Peyer's patch (tissue), 4 donors: ENCODE measurements at regions not wholly inside any gene's neighbourhood (a gene's known extent, or its start where the extent isn't known, plus 50 kb on each side); places are given as distances from the start of the nearest gene placed in this dataset.

Source experiments
- DNase-seq, 3 donors: peaks; one replicate each; pipeline ENCODE4 v3.0.0-alpha.2; 2017 to 2019
- H3K27ac ChIP-seq, 4 donors: fragments of 200-600 bp; sonication (generic); one replicate each; pipeline ENCODE4 v1.5.1; 2016 to 2019
- H3K27me3 ChIP-seq, 2 donors: fragments of 200-600 bp; sonication (generic); one replicate each; pipeline ENCODE4 v1.5.1; 2019
- H3K36me3 ChIP-seq, 3 donors: fragments of 200-600 bp; sonication (generic); one replicate each; pipeline ENCODE4 v1.5.1; 2016 to 2019
- H3K4me1 ChIP-seq, 4 donors: fragments of 200-600 bp; sonication (generic); one replicate each; pipeline ENCODE4 v1.5.1; 2016 to 2019
- H3K4me3 ChIP-seq, 4 donors: fragments of 200-600 bp; sonication (generic); 1 replicate in 3 of 4; 2 replicates in 1 of 4; pipeline ENCODE4 v1.5.1; 2016 to 2019; ENCODE audit warnings: mild to moderate bottlenecking in 1 of 4
- H3K9me3 ChIP-seq, 4 donors: fragments of 200-600 bp; sonication (generic); one replicate each; pipeline ENCODE4 v1.5.1; 2016 to 2019; ENCODE audit warnings: mild to moderate bottlenecking in 1 of 4
- CTCF ChIP-seq, 6 experiments: fragments of 450-650 bp in 4 of 6; fragments of 200-600 bp in 2 of 6; sonication (generic) in 1 of 6; IDR thresholded peaks; one replicate each; pipeline ENCODE4 v1.5.1; 2017 to 2019; ENCODE audit warnings: antibody characterized with exemption in 6 of 6, mild to moderate bottlenecking in 3 of 6, moderate library complexity in 1 of 6
- POLR2A ChIP-seq, 2 donors: fragments of 450-650 bp; IDR thresholded peaks; one replicate each; pipeline ENCODE4 v1.5.1; 2017; ENCODE audit warnings: antibody characterized with exemption in 2 of 2, mild to moderate bottlenecking in 2 of 2, moderate library complexity in 2 of 2

GRCh38 chr18:55845221-55845620 is 257.2 kb upstream of the TCF4 start:
- DNase-seq, result no peak
- Histone ChIP-seq H3K36me3 (no peaks in the 10 kb centered on the region), H3K4me1 (no peaks in the 10 kb centered on the region), H3K27me3 (no peaks in the 10 kb centered on the region), H3K4me3 (no peak overlapping the region), H3K9me3 (no peaks in the 10 kb centered on the region), H3K27ac (no peak overlapping the region)
- TF ChIP-seq POLR2A (IDR thresholded peaks at IDR 0.05), result no peak

GRCh38 chr18:55844382-55844781 is 256.4 kb upstream of the TCF4 start:
- no peaks in the 10 kb centered on the region for H3K36me3 ChIP-seq
- no peaks in the 10 kb centered on the region for H3K27me3 ChIP-seq
- no peak for DNase-seq
- H3K4me1 ChIP-seq, result no peaks in the 10 kb centered on the region
- H3K9me3 ChIP-seq, result no peaks in the 10 kb centered on the region
- TF ChIP-seq POLR2A (IDR thresholded peaks at IDR 0.05) (no peak), CTCF (IDR thresholded peaks at IDR 0.05) (no peak)
- no peak overlapping the region for H3K4me3 ChIP-seq
- H3K27ac ChIP-seq, result no peak overlapping the region

GRCh38 chr18:55841314-55841713 is 253.3 kb upstream of the TCF4 start:
- no peak for DNase-seq
- H3K27ac ChIP-seq, result no peak overlapping the region
- no peaks in the 10 kb centered on the region for H3K9me3 ChIP-seq
- no peaks in the 10 kb centered on the region for H3K4me1 ChIP-seq
- no peak for TF ChIP-seq CTCF (IDR thresholded peaks at IDR 0.05)
- no peak for TF ChIP-seq POLR2A (IDR thresholded peaks at IDR 0.05)
- H3K4me3 ChIP-seq, result no peak overlapping the region
- no peaks in the 10 kb centered on the region for H3K36me3 ChIP-seq
- no peaks in the 10 kb centered on the region for H3K27me3 ChIP-seq

GRCh38 chr18:55840601-55841170 is 252.7 kb upstream of the TCF4 start:
- H3K4me3 ChIP-seq, result no peak overlapping the region
- no peaks in the 10 kb centered on the region for H3K9me3 ChIP-seq
- TF ChIP-seq CTCF (IDR thresholded peaks at IDR 0.05) (no peak), POLR2A (IDR thresholded peaks at IDR 0.05) (no peak)
- no peak for DNase-seq
- no peak overlapping the region for H3K27ac ChIP-seq
- H3K27me3 ChIP-seq, result no peaks in the 10 kb centered on the region
- H3K36me3 ChIP-seq, result no peaks in the 10 kb centered on the region
- H3K4me1 ChIP-seq, result no peaks in the 10 kb centered on the region

GRCh38 chr18:55839343-55839742 is 251.4 kb upstream of the TCF4 start:
- Histone ChIP-seq H3K9me3 (no peaks in the 10 kb centered on the region), H3K4me1 (no peaks in the 10 kb centered on the region), H3K36me3 (no peaks in the 10 kb centered on the region), H3K27me3 (no peaks in the 10 kb centered on the region), H3K4me3 (no peak overlapping the region), H3K27ac (no peak overlapping the region)
- no peak for TF ChIP-seq POLR2A (IDR thresholded peaks at IDR 0.05)
- no peak for DNase-seq

- TF ChIP-seq CTCF (IDR thresholded peaks at IDR 0.05) (no peak), POLR2A (IDR thresholded peaks at IDR 0.05) (no peak)
- H3K36me3 ChIP-seq, result no peaks in the 10 kb centered on the region
- no peak for DNase-seq
- no peaks in the 10 kb centered on the region for H3K4me1 ChIP-seq
- H3K9me3 ChIP-seq, result no peaks in the 10 kb centered on the region
- no peaks in the 10 kb centered on the region for H3K27me3 ChIP-seq
- H3K27ac ChIP-seq, result no peak overlapping the region
- H3K4me3 ChIP-seq, result no peak overlapping the region
These were observed 250.8 kb upstream of the TCF4 start for GRCh38 chr18:55838841-55839240.

GRCh38 chr18:55838319-55838718 is 250.3 kb upstream of the TCF4 start:
- no peak for DNase-seq
- Histone ChIP-seq H3K27ac (no peak overlapping the region), H3K4me1 (no peaks in the 10 kb centered on the region), H3K27me3 (no peaks in the 10 kb centered on the region), H3K9me3 (no peaks in the 10 kb centered on the region), H3K36me3 (no peaks in the 10 kb centered on the region), H3K4me3 (no peak overlapping the region)
- TF ChIP-seq CTCF (IDR thresholded peaks at IDR 0.05), result no peak
- TF ChIP-seq POLR2A (IDR thresholded peaks at IDR 0.05), result no peak
